HepG2 (cell line): ENCODE measurements at regions not wholly inside any gene's neighbourhood (a gene's known extent, or its start where the extent isn't known, plus 50 kb on each side); places are given as distances from the start of the nearest gene placed in this dataset.

Experiments used
- MEIS1 ChIP-seq: sonication (generic); formaldehyde crosslinking; IDR thresholded peaks from 2 replicates; pipeline ENCODE4 v1.9.0; 2021; ENCODE audit warnings: mild to moderate bottlenecking, missing genetic modification reagents, moderate library complexity, borderline replicate concordance
- ZSCAN21 ChIP-seq: sonication (generic); formaldehyde crosslinking; IDR thresholded peaks from 2 replicates; pipeline ENCODE4 v1.8.0; 2022; ENCODE audit warnings: mild to moderate bottlenecking, missing genetic modification reagents, moderate library complexity, borderline replicate concordance
- TF ChIP-seq, protein P1 (sequence below): sonication (generic); formaldehyde crosslinking; IDR thresholded peaks from 2 replicates; pipeline ENCODE4 v1.5.0; 2020; ENCODE audit warnings: missing genetic modification reagents

DNA sequence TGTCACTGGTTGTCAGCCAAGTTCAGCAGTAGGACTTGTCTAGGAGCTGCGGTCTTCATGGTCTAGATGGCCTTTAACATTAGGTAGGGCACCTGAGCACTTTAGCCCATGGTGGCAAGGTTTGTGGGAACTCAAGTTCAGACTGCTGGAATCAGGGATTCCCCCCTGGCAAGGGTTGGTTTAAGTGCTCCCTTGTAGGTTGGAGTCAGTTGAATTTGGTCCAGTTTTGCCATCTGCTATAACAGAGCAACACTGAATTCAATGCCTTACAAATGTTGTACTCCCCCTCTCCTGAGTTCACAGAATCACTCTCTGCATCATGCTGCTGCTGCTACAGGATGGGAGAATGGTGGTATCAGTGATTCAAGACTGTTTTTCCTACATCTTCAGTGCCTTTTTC, 509.3 kb downstream of the VGLL3 start:
- TF ChIP-seq MEIS1 (no peak), ZSCAN21 (CRISPR knock-in tag) (no peak)
- TF ChIP-seq, protein P1, sequence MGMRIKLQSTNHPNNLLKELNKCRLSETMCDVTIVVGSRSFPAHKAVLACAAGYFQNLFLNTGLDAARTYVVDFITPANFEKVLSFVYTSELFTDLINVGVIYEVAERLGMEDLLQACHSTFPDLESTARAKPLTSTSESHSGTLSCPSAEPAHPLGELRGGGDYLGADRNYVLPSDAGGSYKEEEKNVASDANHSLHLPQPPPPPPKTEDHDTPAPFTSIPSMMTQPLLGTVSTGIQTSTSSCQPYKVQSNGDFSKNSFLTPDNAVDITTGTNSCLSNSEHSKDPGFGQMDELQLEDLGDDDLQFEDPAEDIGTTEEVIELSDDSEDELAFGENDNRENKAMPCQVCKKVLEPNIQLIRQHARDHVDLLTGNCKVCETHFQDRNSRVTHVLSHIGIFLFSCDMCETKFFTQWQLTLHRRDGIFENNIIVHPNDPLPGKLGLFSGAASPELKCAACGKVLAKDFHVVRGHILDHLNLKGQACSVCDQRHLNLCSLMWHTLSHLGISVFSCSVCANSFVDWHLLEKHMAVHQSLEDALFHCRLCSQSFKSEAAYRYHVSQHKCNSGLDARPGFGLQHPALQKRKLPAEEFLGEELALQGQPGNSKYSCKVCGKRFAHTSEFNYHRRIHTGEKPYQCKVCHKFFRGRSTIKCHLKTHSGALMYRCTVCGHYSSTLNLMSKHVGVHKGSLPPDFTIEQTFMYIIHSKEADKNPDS (CRISPR knock-in tag): no peak
